ENCODE measurements at regions not wholly inside any gene's neighbourhood (a gene's known extent, or its start where the extent isn't known, plus 50 kb on each side); places are given as distances from the start of the nearest gene placed in this dataset.

GRCh38 chr5:52597625-52598024, 190.1 kb upstream of the ITGA1 start:
- ChIA-PET POLR2A (no interaction called here), CTCF (no interaction called here)
- DNase-seq (ENCODE audit: extremely low spot score): no peak
- TF ChIP-seq CTCF (IDR thresholded peaks at IDR 0.05; ENCODE audit: control extremely low read depth, extremely low read depth, low read depth, missing control alignments): no peak

- CTCF ChIA-PET: no interaction called here
- DNase-seq (ENCODE audit: extremely low spot score): no peak
- no peak for TF ChIP-seq CTCF (IDR thresholded peaks at IDR 0.05; ENCODE audit: control extremely low read depth, extremely low read depth, low read depth, missing control alignments)
- POLR2A ChIA-PET: no interaction called here
These were observed 188.7 kb upstream of the ITGA1 start for GRCh38 chr5:52598968-52599367.

- TF ChIP-seq CTCF (IDR thresholded peaks at IDR 0.05; ENCODE audit: control extremely low read depth, extremely low read depth, low read depth, missing control alignments): no peak
- ChIA-PET CTCF (no interaction called here), POLR2A (no interaction called here)
- DNase-seq (ENCODE audit: extremely low spot score): no peak
These were observed 183.8 kb upstream of the ITGA1 start for GRCh38 chr5:52603778-52604554.

- CTCF ChIA-PET: no interaction called here
- no peak for DNase-seq (ENCODE audit: extremely low spot score)
- POLR2A ChIA-PET: no interaction called here
- no peak for TF ChIP-seq CTCF (IDR thresholded peaks at IDR 0.05; ENCODE audit: control extremely low read depth, extremely low read depth, low read depth, missing control alignments)
These were observed 182.1 kb upstream of the ITGA1 start for GRCh38 chr5:52605317-52606313.

GRCh38 chr5:52607227-52607824, 180.4 kb upstream of the ITGA1 start:
- DNase-seq (ENCODE audit: extremely low spot score): no peak
- ChIA-PET CTCF (no interaction called here), POLR2A (no interaction called here)
- TF ChIP-seq CTCF (IDR thresholded peaks at IDR 0.05; ENCODE audit: control extremely low read depth, extremely low read depth, low read depth, missing control alignments): no peak

- no peak for TF ChIP-seq CTCF (IDR thresholded peaks at IDR 0.05; ENCODE audit: control extremely low read depth, extremely low read depth, low read depth, missing control alignments)
- ChIA-PET POLR2A (no interaction called here), CTCF (interaction anchor here (1.2 kb wide), 1 partner anchor 295 kb away, joined by 3 read pairs; no protein-coding TSS in a partner anchor)
- no peak for DNase-seq (ENCODE audit: extremely low spot score)
These were observed 167.4 kb upstream of the ITGA1 start for GRCh38 chr5:52620315-52620714.

All from GM10248 (cell line).